Panc1 (cell line): ENCODE measurements at regions not wholly inside any gene's neighbourhood (a gene's known extent, or its start where the extent isn't known, plus 50 kb on each side); places are given as distances from the start of the nearest gene placed in this dataset.

Experiments used
- ATAC-seq: fragments of 200-7000 bp; cut with Tn5 transposase; 2 replicates; pipeline ENCODE4 v1.9.1; 2020; ENCODE audit warnings: mild to moderate bottlenecking, moderate library complexity
- BruUV-seq: library from RNA; stranded (reverse); fragments of 400-500 nt; replicated peaks from 2 replicates; lab custom pipeline; 2021; lab: Mats Ljungman, UMichigan
- CTCF ChIA-PET: fragments of 300-600 bp; sonication (Branson Sonifier 250); formaldehyde crosslinking; loops from one replicate; lab custom pipeline; 2022; ENCODE audit warnings: antibody characterized with exemption; lab: Charles Lee
- POLR2A ChIA-PET: fragments of 300-600 bp; sonication (Branson Sonifier 250); formaldehyde crosslinking; loops from one replicate; lab custom pipeline; 2022; ENCODE audit warnings: antibody characterized with exemption; lab: Charles Lee
- DNase-seq: peaks from one replicate; pipeline ENCODE4 v3.0.0-alpha.2; 2010; ENCODE audit warnings: low read depth, low spot score
- H3K27ac ChIP-seq: 2 replicates; pipeline ENCODE4 v1.5.1; 2011; ENCODE audit warnings: mild to moderate bottlenecking, low read length, inconsistent platforms
- H3K27me3 ChIP-seq: fragments of 200-500 bp; sonication (Bioruptor generic); 2 replicates; pipeline ENCODE4 v1.6.0; 2014; ENCODE audit warnings: low read length, inconsistent platforms; ENCODE audit not compliant: control insufficient read depth, insufficient read depth
- H3K36me3 ChIP-seq: fragments of 200-500 bp; sonication (Bioruptor generic); 2 replicates; pipeline ENCODE4 v1.5.1; 2014; ENCODE audit warnings: inconsistent platforms, mild to moderate bottlenecking, low read length, moderate library complexity; ENCODE audit not compliant: control insufficient read depth, insufficient read depth
- H3K4me1 ChIP-seq: 2 replicates; pipeline ENCODE4 v1.5.1; 2011; ENCODE audit warnings: inconsistent platforms, mild to moderate bottlenecking, low read length, moderate library complexity; ENCODE audit not compliant: control insufficient read depth, insufficient read depth
- H3K4me3 ChIP-seq, 2 experiments: 2 replicates each; pipeline ENCODE4 v1.5.1; 2011 to 2012; ENCODE audit warnings: low read depth in 2 of 2, low read length in 2 of 2, mild to moderate bottlenecking in 2 of 2, inconsistent platforms in 1 of 2, moderate library complexity in 1 of 2
- H3K9me3 ChIP-seq: fragments of 200-500 bp; sonication (Bioruptor generic); 2 replicates; pipeline ENCODE4 v1.5.1; 2014; ENCODE audit warnings: low read depth, mild to moderate bottlenecking, inconsistent platforms, low read length, moderate library complexity; ENCODE audit not compliant: control insufficient read depth, insufficient read depth
- CTCF ChIP-seq: fragments of 450-650 bp; IDR thresholded peaks from 2 replicates; pipeline ENCODE4 v1.5.1; 2017; ENCODE audit warnings: mild to moderate bottlenecking
- POLR2AphosphoS5 ChIP-seq: IDR thresholded peaks from 2 replicates; pipeline ENCODE4 v1.6.1; 2012; ENCODE audit warnings: mild to moderate bottlenecking, low read depth, low read length, moderate library complexity
- REST ChIP-seq, 2 experiments: IDR thresholded peaks; 2 replicates each; pipeline ENCODE4 v1.6.1; 2011 to 2012; ENCODE audit warnings: low read depth in 2 of 2, control low read depth in 1 of 2, low read length in 1 of 2, mild to moderate bottlenecking in 1 of 2, moderate library complexity in 1 of 2; ENCODE audit not compliant: insufficient read depth in 1 of 2
- SIN3A ChIP-seq: IDR thresholded peaks from 2 replicates; pipeline ENCODE4 v1.6.1; 2012; ENCODE audit warnings: low read depth, mild to moderate bottlenecking, low read length, moderate library complexity, borderline replicate concordance; ENCODE audit not compliant: insufficient read depth
- TCF7L2 ChIP-seq: IDR thresholded peaks from 2 replicates; pipeline ENCODE4 v1.6.1; 2011; ENCODE audit warnings: mild to moderate bottlenecking, low read depth, low read length, inconsistent platforms
- in situ Hi-C: cut with HindIII; loops from 2 replicates; pipeline ENCODE4 v1.10.0; 2016; ENCODE audit warnings: low sequenced_read_pairs, low pct_unique_long_range_greater_than_20kb
- intact Hi-C: fragments of 100-400 bp; cut with micrococcal nuclease; formaldehyde crosslinking; loops from one replicate; pipeline ENCODE4 v1.10.0; 2022; ENCODE audit not compliant: unreplicated experiment

GRCh38 chr1:219788091-219788490 is 140.3 kb downstream of the SLC30A10 start:
- no peaks in the 10 kb centered on the region for H3K36me3 ChIP-seq
- H3K27ac ChIP-seq, result no peak overlapping the region
- H3K4me1 ChIP-seq, result no peaks in the 10 kb centered on the region
- H3K9me3 ChIP-seq, result no peaks in the 10 kb centered on the region
- no peak for TF ChIP-seq CTCF
- no peak for TF ChIP-seq POLR2AphosphoS5
- no peak for TF ChIP-seq REST (IDR thresholded peaks at IDR 0.05; ENCODE audit: insufficient read depth in 1 of 2, low read depth in 2 of 2, low read length in 1 of 2)
- TF ChIP-seq SIN3A, result no peak
- no peak for TF ChIP-seq TCF7L2
- ATAC-seq, result no peak
- in situ Hi-C loops, result no loop called here
- no peak overlapping the region for H3K4me3 ChIP-seq
- DNase-seq, result no peak
- intact Hi-C loops, result no loop called here
- no peaks in the 10 kb centered on the region for H3K27me3 ChIP-seq
- POLR2A ChIA-PET, result no interaction called here
- CTCF ChIA-PET, result no interaction called here
- no TSS peak for BruUV-seq

- POLR2A ChIA-PET, result no interaction called here
- in situ Hi-C loops (no loop called here), intact Hi-C loops (no loop called here)
- no peaks in the 10 kb centered on the region for H3K4me1 ChIP-seq
- H3K27ac ChIP-seq, result no peak overlapping the region
- BruUV-seq, result no TSS peak
- H3K9me3 ChIP-seq, result no peaks in the 10 kb centered on the region
- H3K4me3 ChIP-seq, result no peak overlapping the region
- no peaks in the 10 kb centered on the region; the same call in 1 of the 2 replicates for H3K27me3 ChIP-seq
- ATAC-seq (no peak), DNase-seq (no peak)
- H3K36me3 ChIP-seq, result no peaks in the 10 kb centered on the region
- TF ChIP-seq TCF7L2, result no peak
- CTCF ChIA-PET, result no interaction called here
Observed at GRCh38 chr1:219784660-219785381, 143.5 kb downstream of the SLC30A10 start.

DNA sequence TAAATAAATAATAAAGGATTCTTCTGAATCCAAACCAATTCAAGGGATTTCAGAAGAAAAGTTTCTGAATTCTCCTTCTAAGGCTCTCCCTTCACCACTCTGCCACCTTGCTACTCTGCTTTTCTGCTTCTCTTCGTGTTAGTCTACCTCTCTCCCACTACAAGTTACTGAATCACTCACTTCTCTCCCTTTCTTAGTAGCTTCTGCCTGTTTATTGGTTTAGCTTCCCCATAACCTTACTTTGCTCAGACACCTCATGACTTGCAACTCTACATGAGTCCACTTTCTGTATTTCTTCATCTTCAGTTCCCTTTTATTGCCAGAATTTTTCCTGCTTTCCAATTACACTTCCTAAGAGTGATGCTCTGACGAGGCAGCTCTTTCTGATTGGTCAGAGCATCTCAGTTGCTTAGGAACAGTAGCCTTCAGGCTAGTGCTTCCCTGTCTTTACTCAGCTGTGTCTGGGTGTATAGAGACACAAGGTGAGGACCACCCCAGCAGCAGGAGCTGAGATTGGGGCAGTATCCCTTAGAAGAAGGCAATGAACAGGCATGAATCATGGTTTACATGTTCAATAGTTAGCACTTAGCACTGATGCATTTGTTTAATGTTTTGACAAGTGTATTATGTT is 144.6 kb downstream of the SLC30A10 start:
- in situ Hi-C loops, result no loop called here
- POLR2A ChIA-PET, result no interaction called here
- CTCF ChIA-PET, result no interaction called here

More for the DNA sequence above, 144.6 kb downstream of the SLC30A10 start:
- DNase-seq (no peak), ATAC-seq (no peak)
- no peak overlapping the region for H3K27ac ChIP-seq
- no TSS peak for BruUV-seq
- H3K9me3 ChIP-seq, result no peaks in the 10 kb centered on the region
- no peaks in the 10 kb centered on the region; the same call in 1 of the 2 replicates for H3K27me3 ChIP-seq
- H3K36me3 ChIP-seq, result no peaks in the 10 kb centered on the region
- no peaks in the 10 kb centered on the region for H3K4me1 ChIP-seq
- intact Hi-C loops, result no loop called here
- no peak overlapping the region for H3K4me3 ChIP-seq
- no peak for TF ChIP-seq TCF7L2
- TF ChIP-seq POLR2AphosphoS5, result no peak
- TF ChIP-seq REST (IDR thresholded peaks at IDR 0.05; ENCODE audit: insufficient read depth in 1 of 2, low read depth in 2 of 2, low read length in 1 of 2), result no peak
- TF ChIP-seq CTCF, result no peak
